OCI-M2 (cell line): ENCODE measurements at regions not wholly inside any gene's neighbourhood (a gene's known extent, or its start where the extent isn't known, plus 50 kb on each side); places are given as distances from the start of the nearest gene placed in this dataset.

Experiments used
- DNase-seq: peaks from one replicate; lab custom pipeline; 2025; ENCODE audit not compliant: unreplicated experiment; lab: John Stamatoyannopoulos, UW

GRCh38 chr9:23635276-23635675 lies 190.8 kb downstream of the ELAVL2 start:
- DNase-seq: no peak

- no peak for DNase-seq
Measured at GRCh38 chr9:23636199-23636598, 189.8 kb downstream of the ELAVL2 start.

GRCh38 chr9:23638011-23638410 lies 188.0 kb downstream of the ELAVL2 start:
- no peak for DNase-seq

- DNase-seq: no peak
Measured at GRCh38 chr9:23638837-23639426, 187.1 kb downstream of the ELAVL2 start.
